ENCODE measurements at regions not wholly inside any gene's neighbourhood (a gene's known extent, or its start where the extent isn't known, plus 50 kb on each side); places are given as distances from the start of the nearest gene placed in this dataset.

GRCh38 chr4:52187603-52188002 lies 136.5 kb downstream of the SPATA18 start:
- H4K8ac ChIP-seq (ENCODE audit: extremely low read depth, insufficient read depth, low read length), result no peak overlapping the region
- no peak overlapping the region for H4K5ac ChIP-seq (ENCODE audit: insufficient read length, low read depth, low read length)
- H3K9ac ChIP-seq (replicated peaks in 1 of 4; ENCODE audit: extremely low read depth in 1 of 4, low read depth in 3 of 4, low read length in 3 of 4), result no peak overlapping the region
- no peak overlapping the region for H2AFZ ChIP-seq (ENCODE audit: low read length)
- FAIRE-seq (no peak), DNase-seq (ENCODE audit: low read depth in 1 of 2, low spot score in 2 of 2) (no peak)
- H3K36me3 ChIP-seq (ENCODE audit: control insufficient read depth in 2 of 4, insufficient read depth in 4 of 4, low read length in 3 of 4), result no peaks in the 10 kb centered on the region
- TF ChIP-seq KDM4A (IDR thresholded peaks at IDR 0.05; ENCODE audit: low read depth, low read length, severe bottlenecking) (no peak), CBX5 (IDR thresholded peaks at IDR 0.05; ENCODE audit: low read depth, low read length) (no peak), SIX5 (IDR thresholded peaks at IDR 0.05; ENCODE audit: low read depth, low read length) (no peak), NANOG (IDR thresholded peaks at IDR 0.05; ENCODE audit: insufficient read depth, low read depth, low read length, poor library complexity, severe bottlenecking) (no peak), MAX (IDR thresholded peaks at IDR 0.05) (no peak), PHF8 (conservative IDR thresholded peaks at IDR 0.05; ENCODE audit: low read depth, low read length) (no peak), MAFK (IDR thresholded peaks at IDR 0.05; ENCODE audit: low read depth, low read length) (no peak), ASH2L (IDR thresholded peaks at IDR 0.05; ENCODE audit: low read length) (no peak), SRF (IDR thresholded peaks at IDR 0.05; ENCODE audit: low read depth, low read length) (no peak), RBBP5 (IDR thresholded peaks at IDR 0.05; ENCODE audit: borderline replicate concordance, low read depth, low read length) (no peak), HDAC2 (IDR thresholded peaks at IDR 0.05; ENCODE audit: borderline replicate concordance in 1 of 2, low read depth in 2 of 2, low read length in 2 of 2) (no peak), TAF7 (optimal IDR thresholded peaks at IDR 0.05; ENCODE audit: borderline replicate concordance, low read depth, low read length) (no peak), SUZ12 (IDR thresholded peaks at IDR 0.05; ENCODE audit: low read length) (no peak), KDM5A (IDR thresholded peaks at IDR 0.05; ENCODE audit: low read length) (no peak), BACH1 (IDR thresholded peaks at IDR 0.05; ENCODE audit: low read length) (no peak), NRF1 (IDR thresholded peaks at IDR 0.05; ENCODE audit: low read depth, low read length) (no peak)
- H3K4ac ChIP-seq (replicated peaks; ENCODE audit: insufficient read length, low read depth, low read length), result no peak overlapping the region
- POLR2A ChIA-PET (ENCODE audit: partially characterized antibody), result no interaction called here
- no peaks in the 10 kb centered on the region for H3K9me3 ChIP-seq (ENCODE audit: insufficient read depth in 2 of 2, low read depth in 1 of 2, low read length in 1 of 2)
- H3K27me3 ChIP-seq (replicated peaks in 1 of 4; ENCODE audit: control insufficient read depth in 3 of 4, extremely low read depth in 1 of 4, insufficient read depth in 3 of 4, low read length in 3 of 4), result no peaks in the 10 kb centered on the region
- no peak overlapping the region for H3K4me2 ChIP-seq (ENCODE audit: insufficient read depth in 1 of 2, low read depth in 2 of 2, low read length in 2 of 2)
- H3K4me1 ChIP-seq (replicated peaks in 1 of 4; ENCODE audit: control insufficient read depth in 3 of 4, insufficient read depth in 4 of 4, low read length in 3 of 4), result no peaks in the 10 kb centered on the region
- H3K79me1 ChIP-seq (ENCODE audit: low read depth, low read length), result no peaks in the 10 kb centered on the region
- no peak overlapping the region for H3K14ac ChIP-seq (ENCODE audit: insufficient read length)
- no peak overlapping the region for H3K4me3 ChIP-seq (ENCODE audit: extremely low read depth in 1 of 4, insufficient read depth in 2 of 4, low read depth in 3 of 4, low read length in 4 of 4)
- H4K20me1 ChIP-seq (replicated peaks in 1 of 2; ENCODE audit: control insufficient read depth in 1 of 2, insufficient read depth in 2 of 2, low read length in 2 of 2), result no peaks in the 10 kb centered on the region
- H3K18ac ChIP-seq (ENCODE audit: extremely low read depth, low read length), result no peak overlapping the region
- no peak overlapping the region for H2AK5ac ChIP-seq (ENCODE audit: low read depth, low read length)
- CTCF ChIA-PET (ENCODE audit: partially characterized antibody), result no interaction called here
- no peak overlapping the region for H2BK12ac ChIP-seq (ENCODE audit: low read depth, low read length)
- no peak overlapping the region for H2BK15ac ChIP-seq (ENCODE audit: low read length)
- H3K27ac ChIP-seq (ENCODE audit: low read depth, low read length), result no peak overlapping the region
- H4K91ac ChIP-seq (replicated peaks; ENCODE audit: insufficient read length, low read length), result no peak overlapping the region
- no peak overlapping the region for H2BK5ac ChIP-seq (ENCODE audit: low read depth, low read length)
- WGBS, 2 experiments (ENCODE audit: extremely low coverage in 1 of 2, insufficient coverage in 1 of 2, insufficient read length in 1 of 2, insufficient replicate concordance in 2 of 2, low coverage in 1 of 2, low lambda C conversion rate in 2 of 2, missing lambda C conversion rate in 1 of 2), result 71% methylated on average over 1 of the region's 1 CpG; no CpG with 5 or more reads in 1 of the 2 experiments
- H3K23me2 ChIP-seq (ENCODE audit: low read depth, low read length), result no peaks in the 10 kb centered on the region
- no peaks in the 10 kb centered on the region for H3K79me2 ChIP-seq (ENCODE audit: control insufficient read depth in 1 of 2, insufficient read depth in 2 of 2, low read length in 2 of 2)
- no peak overlapping the region for H2BK120ac ChIP-seq (replicated peaks; ENCODE audit: low read depth, low read length)
- H3K23ac ChIP-seq (ENCODE audit: insufficient read length), result no peak overlapping the region
- no peak overlapping the region for H2BK20ac ChIP-seq (ENCODE audit: low read length)
- H3K56ac ChIP-seq (replicated peaks; ENCODE audit: insufficient read length, low read depth, low read length), result no peak overlapping the region

All from H1 (cell line).